Vagina (tissue), 2 donors: ENCODE measurements at regions not wholly inside any gene's neighbourhood (a gene's known extent, or its start where the extent isn't known, plus 50 kb on each side); places are given as distances from the start of the nearest gene placed in this dataset.

ENCODE experiments used
- CTCF ChIP-seq, 3 experiments: fragments of 450-650 bp in 2 of 3; fragments of 200-600 bp in 1 of 3; sonication (generic) in 1 of 3; IDR thresholded peaks; one replicate each; pipeline ENCODE4 v1.5.1; 2017 to 2019; ENCODE audit warnings: antibody characterized with exemption in 3 of 3, mild to moderate bottlenecking in 2 of 3, moderate library complexity in 2 of 3
- POLR2A ChIP-seq, 2 donors: fragments of 450-650 bp; IDR thresholded peaks; one replicate each; pipeline ENCODE4 v1.6.1; 2017; ENCODE audit warnings: antibody characterized with exemption in 2 of 2, mild to moderate bottlenecking in 2 of 2, moderate library complexity in 2 of 2
- POLR2AphosphoS5 ChIP-seq, 2 donors: sonication (generic); formaldehyde crosslinking; IDR thresholded peaks; one replicate each; pipeline ENCODE4 v1.9.0; 2017; ENCODE audit warnings: antibody characterized with exemption in 2 of 2, mild to moderate bottlenecking in 2 of 2, low read depth in 1 of 2; ENCODE audit not compliant: insufficient read depth in 1 of 2

- TF ChIP-seq POLR2A (IDR thresholded peaks at IDR 0.05) (no peak), CTCF (IDR thresholded peaks at IDR 0.05) (no peak), POLR2AphosphoS5 (IDR thresholded peaks at IDR 0.05; ENCODE audit: insufficient read depth in 1 of 2, low read depth in 1 of 2) (no peak)
Observed at GRCh38 chr1:243924188-243924587, 74.1 kb upstream of the AKT3 start.
